LNCaP clone FGC (cell line): ENCODE measurements at regions not wholly inside any gene's neighbourhood (a gene's known extent, or its start where the extent isn't known, plus 50 kb on each side); places are given as distances from the start of the nearest gene placed in this dataset.
A peak's percentile ranks its signal among the peaks of the same experiment; 100 is the strongest.

Source experiments
- DNase-seq: peaks from one replicate; pipeline ENCODE4 v3.0.0-alpha.2; 2011; ENCODE audit warnings: low read depth
- H3K4me3 ChIP-seq: 2 replicates; pipeline ENCODE4 v1.5.1; 2011; ENCODE audit warnings: mild to moderate bottlenecking, low read depth, low read length, control low read depth
- CTCF ChIP-seq: IDR thresholded peaks from 2 replicates; pipeline ENCODE4 v1.5.1; 2012; ENCODE audit warnings: mild to moderate bottlenecking; ENCODE audit not compliant: control insufficient read depth, insufficient read depth; ENCODE audit errors: extremely low read depth

- TF ChIP-seq CTCF = no peak
- no peak for DNase-seq
- H3K4me3 ChIP-seq = no peak overlapping the region
Measured at GRCh38 chr5:58274191-58274590, 185.7 kb downstream of the PLK2 start.

- no peak for TF ChIP-seq CTCF
- H3K4me3 ChIP-seq = no peak overlapping the region
- peak; percentile 40 for DNase-seq
Measured at GRCh38 chr5:58273711-58274110, 186.2 kb downstream of the PLK2 start.

GRCh38 chr5:58268268-58268667 is 191.6 kb downstream of the PLK2 start:
- DNase-seq = no peak
- H3K4me3 ChIP-seq = no peak overlapping the region
- TF ChIP-seq CTCF = no peak

DNA sequence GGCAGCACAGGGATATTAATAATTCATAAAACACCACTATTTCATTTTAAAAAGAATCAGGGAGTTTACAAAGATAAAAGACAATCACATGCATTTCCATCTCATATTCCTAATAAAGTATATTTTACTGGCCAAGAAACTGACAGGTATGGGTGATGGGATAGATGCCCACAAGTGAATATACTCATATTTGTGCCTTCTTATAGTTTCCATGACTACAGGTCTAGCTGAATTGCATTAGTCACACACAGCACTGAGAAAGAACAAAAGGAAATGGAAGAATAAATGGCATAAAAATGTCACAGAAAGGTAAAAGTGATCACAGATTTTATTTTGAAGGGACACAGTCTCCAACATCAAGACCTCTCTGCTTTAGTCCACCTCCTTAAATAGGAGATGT is 193.5 kb downstream of the PLK2 start:
- DNase-seq = no peak
- H3K4me3 ChIP-seq = no peak overlapping the region
- TF ChIP-seq CTCF = no peak

- DNase-seq = peak; percentile 66
- TF ChIP-seq CTCF = no peak
Measured at GRCh38 chr5:58265246-58265930, 194.5 kb downstream of the PLK2 start.

GRCh38 chr5:58264276-58264675 is 195.6 kb downstream of the PLK2 start:
- H3K4me3 ChIP-seq = no peak overlapping the region
- no peak for TF ChIP-seq CTCF
- DNase-seq = no peak

More at GRCh38 chr5:58265246-58265930, 194.5 kb downstream of the PLK2 start:
- no peak overlapping the region for H3K4me3 ChIP-seq

GRCh38 chr5:58263296-58263695 is 196.6 kb downstream of the PLK2 start:
- no peak for DNase-seq
- no peak overlapping the region for H3K4me3 ChIP-seq
- no peak for TF ChIP-seq CTCF
